ENCODE measurements at regions not wholly inside any gene's neighbourhood (a gene's known extent, or its start where the extent isn't known, plus 50 kb on each side); places are given as distances from the start of the nearest gene placed in this dataset.

DNA sequence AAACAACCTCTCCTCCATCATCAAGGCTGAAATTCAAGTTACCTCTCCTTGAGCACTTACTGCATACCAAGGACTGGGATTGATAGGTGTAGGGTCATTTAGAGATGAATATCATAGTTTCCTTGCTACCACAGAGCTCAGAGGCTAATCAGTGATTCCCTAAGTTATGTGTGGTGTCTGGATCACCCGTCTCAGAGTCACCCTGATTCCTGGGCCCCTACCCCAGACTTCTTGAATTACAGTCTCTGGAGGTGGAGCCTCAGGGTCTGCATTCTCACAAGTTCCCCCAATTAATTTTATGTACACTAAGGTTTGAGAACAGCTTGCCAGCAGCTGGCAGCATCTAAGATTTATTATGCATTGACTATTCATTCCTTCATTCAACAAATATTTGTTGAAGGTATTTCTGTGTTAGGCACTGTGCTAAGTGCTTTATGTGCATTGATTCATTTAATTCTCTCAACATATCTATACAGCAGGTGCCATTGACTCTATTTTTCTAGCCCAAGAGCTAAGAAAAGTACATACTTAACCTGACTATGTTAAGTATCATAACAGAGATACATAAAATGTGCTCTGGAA, 182.9 kb upstream of the FGGY start:
- H3K9me3 ChIP-seq (ENCODE audit: control insufficient read depth, low read length), result no peaks in the 10 kb centered on the region
- H3K27ac ChIP-seq (ENCODE audit: low read length), result no peak overlapping the region
- no peaks in the 10 kb centered on the region for H3K27me3 ChIP-seq (ENCODE audit: control insufficient read depth, insufficient read depth)
- H3K4me3 ChIP-seq (ENCODE audit: low read length), result no peak overlapping the region
- ATAC-seq (no peak), DNase-seq (no peak)
- no peaks in the 10 kb centered on the region for H3K4me1 ChIP-seq (ENCODE audit: control insufficient read depth, insufficient read depth, low read length)
- 92% methylated on average over 1 of the region's 1 CpG for WGBS
- intact Hi-C loops (cut with DNase I), result no loop called here

GRCh38 chr1:59115865-59116264, 181.0 kb upstream of the FGGY start:
- DNase-seq (no peak), ATAC-seq (no peak)
- WGBS, result 86% methylated on average over 2 of the region's 2 CpGs
- Histone ChIP-seq H3K9me3 (ENCODE audit: control insufficient read depth, low read length) (no peaks in the 10 kb centered on the region), H3K4me1 (ENCODE audit: control insufficient read depth, insufficient read depth, low read length) (no peaks in the 10 kb centered on the region), H3K4me3 (ENCODE audit: low read length) (no peak overlapping the region), H3K27me3 (ENCODE audit: control insufficient read depth, insufficient read depth) (no peaks in the 10 kb centered on the region), H3K27ac (ENCODE audit: low read length) (no peak overlapping the region)
- intact Hi-C loops (cut with DNase I), result no loop called here

GRCh38 chr1:59116920-59117542, 179.9 kb upstream of the FGGY start:
- H3K4me1 ChIP-seq (ENCODE audit: control insufficient read depth, insufficient read depth, low read length), result no peaks in the 10 kb centered on the region
- H3K27me3 ChIP-seq (ENCODE audit: control insufficient read depth, insufficient read depth), result no peaks in the 10 kb centered on the region
- no peak overlapping the region for H3K4me3 ChIP-seq (ENCODE audit: low read length)
- whole genome bisulfite sequencing, result 75% methylated on average over 4 of the region's 4 CpGs
- intact Hi-C loops (cut with DNase I), result no loop called here
- peak in 1 of 3 donors; percentile 29 for DNase-seq
- peak in 1 of 2 donors; percentile 94 for ATAC-seq
- H3K27ac ChIP-seq (ENCODE audit: low read length), result no peak overlapping the region
- no peaks in the 10 kb centered on the region for H3K9me3 ChIP-seq (ENCODE audit: control insufficient read depth, low read length)

DNA sequence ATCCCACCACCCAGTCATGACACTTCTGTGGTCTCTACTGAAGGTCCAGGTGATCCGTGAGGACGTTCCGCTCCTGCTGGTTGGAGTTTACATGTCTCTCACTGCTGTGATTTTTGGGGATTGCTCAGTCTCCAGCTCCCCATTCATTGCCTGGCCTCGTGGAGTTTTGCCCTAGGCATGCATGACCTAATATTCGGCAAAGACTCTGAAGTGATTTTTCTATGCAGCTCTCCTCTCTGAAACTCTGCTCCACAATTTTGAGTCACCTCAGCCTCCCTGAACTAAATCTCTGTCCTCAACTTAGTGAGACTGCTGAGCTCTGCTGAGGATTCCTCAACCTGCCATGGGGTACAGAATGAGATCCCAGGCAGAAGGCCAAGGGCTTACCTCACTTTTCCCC, 174.4 kb upstream of the FGGY start:
- H3K27ac ChIP-seq (ENCODE audit: low read length), result no peak overlapping the region
- no peak for ATAC-seq

DNA sequence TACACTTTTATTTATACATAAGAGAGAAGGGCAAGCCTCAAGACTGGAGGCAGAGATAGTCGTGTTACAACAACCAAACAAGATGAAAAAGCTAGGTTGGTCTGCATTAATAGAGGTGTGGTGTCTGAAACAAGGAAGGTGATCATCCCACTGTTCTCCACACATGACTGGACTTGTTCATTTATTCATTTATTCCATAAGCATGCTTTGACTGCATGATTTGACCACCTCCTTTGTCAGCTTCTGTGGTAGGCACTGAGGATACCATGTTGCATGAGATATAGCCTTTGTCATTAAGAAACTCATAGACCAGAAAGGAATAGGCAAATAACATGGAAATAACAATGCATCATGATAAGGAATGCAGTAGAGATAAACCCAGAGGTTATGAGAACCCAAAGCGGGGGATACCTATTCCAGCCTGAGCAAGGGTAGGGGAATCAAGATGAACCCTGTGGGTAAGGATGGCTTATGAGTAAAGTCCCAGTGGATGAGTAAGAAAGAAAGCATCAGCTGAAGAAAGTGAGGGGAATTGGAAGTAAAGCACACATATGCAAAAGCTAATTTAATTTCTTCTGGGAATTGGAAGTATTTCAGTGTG, 173.7 kb upstream of the FGGY start:
- intact Hi-C loops (cut with DNase I), result no loop called here
- WGBS, result 97% methylated on average over 2 of the region's 2 CpGs
- H3K27ac ChIP-seq (ENCODE audit: low read length), result no peak overlapping the region
- ATAC-seq (no peak), DNase-seq (no peak)
- no peaks in the 10 kb centered on the region for H3K9me3 ChIP-seq (ENCODE audit: control insufficient read depth, low read length)
- no peak overlapping the region for H3K4me3 ChIP-seq (ENCODE audit: low read length)
- peaks cover 2% of the 10 kb centered on the region for H3K4me1 ChIP-seq (ENCODE audit: control insufficient read depth, insufficient read depth, low read length)
- no peaks in the 10 kb centered on the region for H3K27me3 ChIP-seq (ENCODE audit: control insufficient read depth, insufficient read depth)

More for the DNA sequence above, 174.4 kb upstream of the FGGY start:
- Histone ChIP-seq H3K4me1 (ENCODE audit: control insufficient read depth, insufficient read depth, low read length) (peaks cover 2% of the 10 kb centered on the region), H3K9me3 (ENCODE audit: control insufficient read depth, low read length) (no peaks in the 10 kb centered on the region), H3K4me3 (ENCODE audit: low read length) (no peak overlapping the region), H3K27me3 (ENCODE audit: control insufficient read depth, insufficient read depth) (no peaks in the 10 kb centered on the region)
- no peak for DNase-seq
- 74% methylated on average over 5 of the region's 5 CpGs for WGBS
- intact Hi-C loops (cut with DNase I), result no loop called here

DNA sequence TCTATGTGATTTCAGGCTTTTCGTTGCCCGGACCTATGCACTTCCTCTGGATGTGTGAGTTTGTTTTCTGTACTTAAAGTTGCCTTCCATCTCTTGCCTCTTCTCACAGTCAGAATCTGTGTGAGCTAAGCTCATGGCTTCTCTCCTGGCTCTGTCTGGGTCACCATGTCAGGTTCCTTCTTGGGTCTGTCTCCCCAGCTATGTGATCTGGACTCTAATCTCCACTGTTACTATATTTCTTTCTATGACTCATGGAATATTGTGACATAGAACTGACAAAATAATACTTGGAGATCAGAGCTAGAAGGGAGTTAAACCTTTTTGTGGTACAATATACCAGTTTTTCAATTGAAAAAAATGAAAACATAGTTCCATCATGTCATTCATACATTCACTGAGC, 172.7 kb upstream of the FGGY start:
- Histone ChIP-seq H3K27me3 (ENCODE audit: control insufficient read depth, insufficient read depth) (no peaks in the 10 kb centered on the region), H3K4me3 (ENCODE audit: low read length) (no peak overlapping the region), H3K9me3 (ENCODE audit: control insufficient read depth, low read length) (no peaks in the 10 kb centered on the region), H3K27ac (ENCODE audit: low read length) (no peak overlapping the region), H3K4me1 (ENCODE audit: control insufficient read depth, insufficient read depth, low read length) (peaks cover 2% of the 10 kb centered on the region)
- intact Hi-C loops (cut with DNase I), result no loop called here
- no peak for DNase-seq
- ATAC-seq, result peak in 1 of 2 donors; percentile 36
- WGBS, result 95% methylated on average over 2 of the region's 2 CpGs

GRCh38 chr1:59125154-59125553, 171.7 kb upstream of the FGGY start:
- DNase-seq, result no peak
- Histone ChIP-seq H3K4me3 (ENCODE audit: low read length) (no peak overlapping the region), H3K9me3 (ENCODE audit: control insufficient read depth, low read length) (no peaks in the 10 kb centered on the region), H3K27ac (ENCODE audit: low read length) (no peak overlapping the region), H3K27me3 (ENCODE audit: control insufficient read depth, insufficient read depth) (no peaks in the 10 kb centered on the region), H3K4me1 (ENCODE audit: control insufficient read depth, insufficient read depth, low read length) (peaks cover 2% of the 10 kb centered on the region)
- 87% methylated on average over 2 of the region's 2 CpGs for WGBS
- no peak for ATAC-seq
- intact Hi-C loops (cut with DNase I), result no loop called here

DNA sequence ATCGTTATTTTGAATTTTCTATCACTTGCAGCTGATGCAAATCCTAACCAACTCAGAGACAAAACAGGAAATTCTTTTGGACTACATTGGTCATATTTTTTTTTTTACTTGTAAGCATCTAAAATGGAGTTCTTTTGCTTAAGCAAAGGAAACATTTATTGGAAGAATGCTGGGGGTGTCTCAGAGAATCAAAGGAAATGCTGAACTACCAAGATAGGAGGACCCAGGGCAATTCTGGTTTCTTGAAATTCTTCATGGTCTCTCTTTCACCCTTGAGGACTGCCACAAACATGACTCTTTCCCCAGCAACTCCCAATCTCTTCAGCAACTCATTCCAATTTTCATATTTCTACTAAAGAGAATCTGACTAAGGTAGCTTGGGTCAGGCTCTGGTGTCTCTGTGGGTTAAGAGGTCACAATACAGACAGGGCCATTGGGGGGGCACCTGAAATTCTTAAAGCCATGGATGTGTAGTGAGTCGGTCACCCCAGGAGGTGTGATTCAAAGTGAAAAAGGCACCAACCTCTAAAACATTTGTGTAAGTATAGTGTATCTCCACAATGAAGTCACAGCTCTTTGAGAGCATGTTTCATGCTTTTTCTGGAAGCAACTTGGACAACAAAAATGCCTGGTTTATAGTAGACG, 171.1 kb upstream of the FGGY start:
- intact Hi-C loops (cut with DNase I), result no loop called here
- WGBS, result 87% methylated on average over 3 of the region's 3 CpGs
- H3K27me3 ChIP-seq (ENCODE audit: control insufficient read depth, insufficient read depth), result no peaks in the 10 kb centered on the region
- no peak overlapping the region for H3K4me3 ChIP-seq (ENCODE audit: low read length)
- no peaks in the 10 kb centered on the region for H3K9me3 ChIP-seq (ENCODE audit: control insufficient read depth, low read length)
- DNase-seq (no peak), ATAC-seq (no peak)
- no peak overlapping the region for H3K27ac ChIP-seq (ENCODE audit: low read length)
- peaks cover 2% of the 10 kb centered on the region for H3K4me1 ChIP-seq (ENCODE audit: control insufficient read depth, insufficient read depth, low read length)

- Histone ChIP-seq H3K27me3 (ENCODE audit: control insufficient read depth, insufficient read depth) (no peaks in the 10 kb centered on the region), H3K9me3 (ENCODE audit: control insufficient read depth, low read length) (no peaks in the 10 kb centered on the region), H3K27ac (ENCODE audit: low read length) (no peak overlapping the region), H3K4me1 (ENCODE audit: control insufficient read depth, insufficient read depth, low read length) (peaks cover 2% of the 10 kb centered on the region), H3K4me3 (ENCODE audit: low read length) (no peak overlapping the region)
- WGBS, result 98% methylated on average over 1 of the region's 1 CpG
- intact Hi-C loops (cut with DNase I), result no loop called here
- ATAC-seq (no peak), DNase-seq (no peak)
These were observed 170.5 kb upstream of the FGGY start for GRCh38 chr1:59126366-59126765.

DNA sequence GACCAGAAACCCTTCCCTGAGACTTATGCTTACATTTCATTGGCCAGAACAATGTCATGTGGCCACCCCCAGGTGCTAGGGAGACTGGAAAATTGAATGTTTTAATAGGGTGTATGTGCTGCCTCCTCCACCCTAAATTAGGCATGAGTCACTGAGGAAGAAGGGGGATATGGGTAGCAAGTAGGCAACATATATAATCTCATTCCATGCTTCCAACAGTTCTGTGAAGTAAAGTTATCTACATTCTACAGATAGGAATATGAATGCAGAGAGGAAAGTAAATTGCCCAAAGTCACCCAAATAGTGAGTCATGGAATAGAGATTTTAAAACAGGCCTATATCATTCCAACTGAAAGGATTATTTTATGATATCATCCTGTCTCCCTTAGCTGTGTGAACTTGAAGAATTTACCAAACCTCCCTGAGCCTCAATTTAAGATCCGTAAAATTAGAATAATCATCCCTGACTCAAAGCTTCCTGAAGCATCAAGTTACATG, 168.6 kb upstream of the FGGY start:
- no peak for ATAC-seq
- Histone ChIP-seq H3K9me3 (ENCODE audit: control insufficient read depth, low read length) (no peaks in the 10 kb centered on the region), H3K27ac (ENCODE audit: low read length) (no peak overlapping the region), H3K4me1 (ENCODE audit: control insufficient read depth, insufficient read depth, low read length) (peaks cover 2% of the 10 kb centered on the region), H3K27me3 (ENCODE audit: control insufficient read depth, insufficient read depth) (no peaks in the 10 kb centered on the region), H3K4me3 (ENCODE audit: low read length) (no peak overlapping the region)
- no peak for DNase-seq
- intact Hi-C loops (cut with DNase I), result no loop called here
- 91% methylated on average over 1 of the region's 1 CpG for WGBS

- no peak overlapping the region for H3K4me3 ChIP-seq (ENCODE audit: low read length)
- H3K27ac ChIP-seq (ENCODE audit: low read length), result no peak overlapping the region
- WGBS, result 81% methylated on average over 4 of the region's 4 CpGs
- no peaks in the 10 kb centered on the region for H3K27me3 ChIP-seq (ENCODE audit: control insufficient read depth, insufficient read depth)
- H3K4me1 ChIP-seq (ENCODE audit: control insufficient read depth, insufficient read depth, low read length), result peaks cover 2% of the 10 kb centered on the region
- no peaks in the 10 kb centered on the region for H3K9me3 ChIP-seq (ENCODE audit: control insufficient read depth, low read length)
- intact Hi-C loops (cut with DNase I), result no loop called here
- no peak for ATAC-seq
- no peak for DNase-seq
These were observed 168.1 kb upstream of the FGGY start for GRCh38 chr1:59128784-59129227.

All from right cardiac atrium (tissue), 5 donors.